ENCODE measurements at regions not wholly inside any gene's neighbourhood (a gene's known extent, or its start where the extent isn't known, plus 50 kb on each side); places are given as distances from the start of the nearest gene placed in this dataset.

- TF ChIP-seq CHD4 (IDR thresholded peaks at IDR 0.05; ENCODE audit: borderline replicate concordance) (no peak), KDM1A (IDR thresholded peaks at IDR 0.05; ENCODE audit: low read depth) (no peak), EHMT2 (IDR thresholded peaks at IDR 0.05; ENCODE audit: low read depth) (no peak), RFX5 (IDR thresholded peaks at IDR 0.05) (no peak), NR3C1 (IDR thresholded peaks at IDR 0.05) (no peak), ESRRA (IDR thresholded peaks at IDR 0.05; ENCODE audit: borderline replicate concordance, low read length) (no peak), MAX (IDR thresholded peaks at IDR 0.05) (no peak), EHF (CRISPR knock-in tag; IDR thresholded peaks at IDR 0.05) (no peak)
- TF ChIP-seq, protein P1, sequence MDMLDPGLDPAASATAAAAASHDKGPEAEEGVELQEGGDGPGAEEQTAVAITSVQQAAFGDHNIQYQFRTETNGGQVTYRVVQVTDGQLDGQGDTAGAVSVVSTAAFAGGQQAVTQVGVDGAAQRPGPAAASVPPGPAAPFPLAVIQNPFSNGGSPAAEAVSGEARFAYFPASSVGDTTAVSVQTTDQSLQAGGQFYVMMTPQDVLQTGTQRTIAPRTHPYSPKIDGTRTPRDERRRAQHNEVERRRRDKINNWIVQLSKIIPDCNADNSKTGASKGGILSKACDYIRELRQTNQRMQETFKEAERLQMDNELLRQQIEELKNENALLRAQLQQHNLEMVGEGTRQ (IDR thresholded peaks at IDR 0.05), result no peak
- 84% methylated on average over 5 of the region's 5 CpGs for WGBS (ENCODE audit: missing lambda C conversion rate)
- H3K9me3 ChIP-seq, result peaks cover 23% of the 10 kb centered on the region; the same call in 2 of the 3 replicates
- no peak overlapping the region for H3K4me2 ChIP-seq
- ATAC-seq, result no peak
- no peaks in the 10 kb centered on the region for H3K4me1 ChIP-seq
- CTCF ChIA-PET, result interaction anchor here (0.9 to 2.1 kb wide), 2 partner anchors 10 to 31 kb away, joined by 3 to 5 read pairs; no protein-coding TSS in a partner anchor
- no peak overlapping the region for H3K4me3 ChIP-seq
- DNase-seq (ENCODE audit: low read depth in 1 of 2, low spot score in 1 of 2), result no peak
- no peak overlapping the region for H3K27ac ChIP-seq
- POLR2A ChIA-PET, result no interaction called here
- no peak for FAIRE-seq
Measured at GRCh38 chr9:22356985-22357384, 89.6 kb upstream of the DMRTA1 start.

DNA sequence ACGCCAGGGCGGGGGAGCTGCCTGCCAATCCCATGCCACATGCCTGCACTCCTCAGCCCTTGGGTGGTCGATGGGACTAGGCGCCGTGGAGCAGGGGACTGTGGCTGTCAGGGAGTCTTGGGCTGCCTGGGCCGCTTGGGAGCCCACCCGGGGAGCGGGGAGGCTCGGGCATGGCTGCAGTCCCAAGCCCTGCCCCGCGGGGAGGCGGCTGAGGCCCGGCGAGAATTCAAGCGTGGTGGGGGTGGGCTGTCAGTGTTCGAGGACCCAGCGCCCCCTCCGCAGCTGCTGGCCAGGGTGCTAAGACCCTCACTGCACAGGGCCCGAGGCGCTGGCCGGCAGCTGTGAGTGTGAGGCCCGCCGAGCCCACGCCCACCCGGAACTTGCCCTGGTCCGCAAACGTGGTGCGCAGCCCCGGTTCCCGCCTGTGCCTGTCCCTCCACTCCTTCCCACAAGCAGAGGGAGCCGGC lies 83.2 kb upstream of the DMRTA1 start:
- ChIA-PET POLR2A (no interaction called here), CTCF (interaction anchor here (0.6 kb wide), 1 partner anchor 1274 kb away, joined by 3 read pairs; no protein-coding TSS in a partner anchor)
- TF ChIP-seq, protein P2, sequence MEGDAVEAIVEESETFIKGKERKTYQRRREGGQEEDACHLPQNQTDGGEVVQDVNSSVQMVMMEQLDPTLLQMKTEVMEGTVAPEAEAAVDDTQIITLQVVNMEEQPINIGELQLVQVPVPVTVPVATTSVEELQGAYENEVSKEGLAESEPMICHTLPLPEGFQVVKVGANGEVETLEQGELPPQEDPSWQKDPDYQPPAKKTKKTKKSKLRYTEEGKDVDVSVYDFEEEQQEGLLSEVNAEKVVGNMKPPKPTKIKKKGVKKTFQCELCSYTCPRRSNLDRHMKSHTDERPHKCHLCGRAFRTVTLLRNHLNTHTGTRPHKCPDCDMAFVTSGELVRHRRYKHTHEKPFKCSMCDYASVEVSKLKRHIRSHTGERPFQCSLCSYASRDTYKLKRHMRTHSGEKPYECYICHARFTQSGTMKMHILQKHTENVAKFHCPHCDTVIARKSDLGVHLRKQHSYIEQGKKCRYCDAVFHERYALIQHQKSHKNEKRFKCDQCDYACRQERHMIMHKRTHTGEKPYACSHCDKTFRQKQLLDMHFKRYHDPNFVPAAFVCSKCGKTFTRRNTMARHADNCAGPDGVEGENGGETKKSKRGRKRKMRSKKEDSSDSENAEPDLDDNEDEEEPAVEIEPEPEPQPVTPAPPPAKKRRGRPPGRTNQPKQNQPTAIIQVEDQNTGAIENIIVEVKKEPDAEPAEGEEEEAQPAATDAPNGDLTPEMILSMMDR (IDR thresholded peaks at IDR 0.05), result no peak
- TF ChIP-seq GATA3 (IDR thresholded peaks at IDR 0.05; ENCODE audit: borderline replicate concordance) (no peak), ZC3H11A (IDR thresholded peaks at IDR 0.05) (no peak), POLR2A (IDR thresholded peaks at IDR 0.05; ENCODE audit: low read length) (no peak), BCL3 (IDR thresholded peaks at IDR 0.05) (no peak), ZNF302 (CRISPR knock-in tag; IDR thresholded peaks at IDR 0.05) (no peak), MAFK (IDR thresholded peaks at IDR 0.05; ENCODE audit: partially characterized antibody) (no peak), RARB (CRISPR knock-in tag; IDR thresholded peaks at IDR 0.05) (no peak), FOSL2 (IDR thresholded peaks at IDR 0.05) (no peak), FOSL2 (CRISPR knock-in tag; IDR thresholded peaks at IDR 0.05) (no peak), KDM1A (IDR thresholded peaks at IDR 0.05; ENCODE audit: low read depth) (no peak), PBX3 (IDR thresholded peaks at IDR 0.05) (no peak), SREBF2 (IDR thresholded peaks at IDR 0.05) (no peak)
- TF ChIP-seq, protein P3, sequence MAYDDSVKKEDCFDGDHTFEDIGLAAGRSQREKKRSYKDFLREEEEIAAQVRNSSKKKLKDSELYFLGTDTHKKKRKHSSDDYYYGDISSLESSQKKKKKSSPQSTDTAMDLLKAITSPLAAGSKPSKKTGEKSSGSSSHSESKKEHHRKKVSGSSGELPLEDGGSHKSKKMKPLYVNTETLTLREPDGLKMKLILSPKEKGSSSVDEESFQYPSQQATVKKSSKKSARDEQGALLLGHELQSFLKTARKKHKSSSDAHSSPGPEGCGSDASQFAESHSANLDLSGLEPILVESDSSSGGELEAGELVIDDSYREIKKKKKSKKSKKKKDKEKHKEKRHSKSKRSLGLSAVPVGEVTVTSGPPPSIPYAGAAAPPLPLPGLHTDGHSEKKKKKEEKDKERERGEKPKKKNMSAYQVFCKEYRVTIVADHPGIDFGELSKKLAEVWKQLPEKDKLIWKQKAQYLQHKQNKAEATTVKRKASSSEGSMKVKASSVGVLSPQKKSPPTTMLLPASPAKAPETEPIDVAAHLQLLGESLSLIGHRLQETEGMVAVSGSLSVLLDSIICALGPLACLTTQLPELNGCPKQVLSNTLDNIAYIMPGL (CRISPR knock-in tag; IDR thresholded peaks at IDR 0.05; ENCODE audit: borderline replicate concordance), result no peak
- no peaks in the 10 kb centered on the region for H3K4me1 ChIP-seq
- peaks cover 27% of the 10 kb centered on the region for H3K9me3 ChIP-seq
- ATAC-seq (no peak), DNase-seq (ENCODE audit: low read depth in 1 of 2, low spot score in 1 of 2) (no peak), FAIRE-seq (no peak)
- H3K4me2 ChIP-seq, result no peak overlapping the region
- WGBS (ENCODE audit: missing lambda C conversion rate), result 86% methylated on average over 18 of the region's 31 CpGs
- no peak overlapping the region for H3K4me3 ChIP-seq
- no peak overlapping the region for H3K27ac ChIP-seq

All from A549 (cell line).